HT-29 (cell line): ENCODE measurements at regions not wholly inside any gene's neighbourhood (a gene's known extent, or its start where the extent isn't known, plus 50 kb on each side); places are given as distances from the start of the nearest gene placed in this dataset.
"Not testable (repeated sequence)": the region's sequence is repeated elsewhere in the genome, so short reads cannot be mapped to it uniquely, and the experiment has no call there.

Source experiments
- DNase-seq: peaks from one replicate; pipeline ENCODE4 v3.0.0-alpha.2; 2015; ENCODE audit warnings: low spot score

- DNase-seq = no peak
Observed at GRCh38 chr10:30171601-30172000, 112.2 kb upstream of the JCAD start.

DNA sequence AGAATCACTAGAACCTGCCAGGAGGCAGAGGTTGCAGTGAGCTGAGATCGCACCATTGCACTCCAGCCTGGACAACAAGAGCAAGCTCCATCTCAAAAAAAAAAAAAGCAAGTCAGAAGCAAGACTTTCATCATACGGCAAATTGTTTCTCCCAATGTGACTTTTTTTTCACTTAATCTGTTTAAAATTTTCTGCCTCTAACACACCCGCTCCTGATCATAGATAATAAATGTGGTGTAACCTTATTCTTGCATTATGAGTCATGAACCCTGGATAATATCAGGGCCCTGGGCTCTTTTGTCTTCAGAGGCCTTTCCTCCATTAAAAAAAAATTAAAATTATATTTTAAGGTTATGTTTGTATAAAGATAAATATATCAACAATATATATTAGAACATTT, 111.4 kb upstream of the JCAD start:
- DNase-seq = no peak

DNA sequence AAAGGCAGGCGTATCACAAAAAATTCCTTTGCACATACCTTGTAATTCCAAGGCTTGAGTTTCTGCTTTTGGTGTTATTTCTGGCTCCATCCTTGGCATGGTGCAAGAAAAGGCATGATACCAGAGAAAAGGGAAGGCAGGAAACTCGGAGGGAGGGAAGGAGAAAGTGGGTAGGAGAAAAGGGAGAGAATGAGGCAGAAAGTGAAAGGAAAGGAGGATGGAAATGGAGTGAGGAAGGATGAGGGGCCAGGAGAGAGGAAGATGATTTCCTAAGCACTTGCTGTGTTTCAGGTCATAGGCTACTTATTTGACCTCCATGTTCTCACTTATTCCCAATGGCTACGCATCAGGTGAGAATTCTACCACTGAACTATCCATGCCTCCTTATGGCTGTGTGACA, 110.8 kb upstream of the JCAD start:
- DNase-seq = no peak

DNA sequence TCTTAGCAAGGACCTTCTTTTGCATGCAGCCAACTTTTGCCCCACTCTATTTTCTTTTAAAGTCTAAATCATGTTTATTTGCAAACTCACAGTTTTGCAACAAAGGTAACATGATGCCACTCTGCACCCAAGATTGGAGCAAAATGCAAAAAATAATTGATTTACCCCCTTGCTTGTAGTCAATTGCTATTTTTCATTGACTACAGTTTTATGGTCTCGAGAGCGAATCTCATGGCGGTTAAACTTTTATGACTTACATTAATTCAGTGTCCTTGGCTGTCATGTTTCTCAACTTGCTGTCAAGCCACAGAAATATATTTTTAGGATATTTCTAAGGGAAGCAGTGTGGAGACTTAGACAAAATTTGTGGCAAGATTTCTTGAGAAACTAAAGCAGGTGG, 110.0 kb upstream of the JCAD start:
- no peak for DNase-seq

DNA sequence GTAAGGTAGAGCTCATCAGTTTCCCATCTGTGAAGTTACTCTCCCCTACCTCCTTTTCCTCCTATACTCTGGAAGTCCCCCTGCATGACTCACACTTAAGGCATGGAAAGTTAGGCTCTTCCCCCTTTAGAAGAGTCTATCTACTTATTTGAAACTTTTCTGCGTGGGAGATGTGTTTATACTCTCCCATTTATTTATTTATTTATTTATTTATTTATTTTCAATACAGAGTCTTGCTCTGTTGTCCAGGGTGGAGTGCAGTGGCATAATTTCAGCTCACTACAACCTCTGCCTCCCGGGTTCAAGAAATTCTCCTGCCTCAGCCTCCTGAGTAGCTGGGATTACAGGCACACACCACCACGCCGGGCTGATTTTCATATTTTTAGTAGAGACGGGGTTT, 107.5 kb upstream of the JCAD start:
- no peak for DNase-seq

DNA sequence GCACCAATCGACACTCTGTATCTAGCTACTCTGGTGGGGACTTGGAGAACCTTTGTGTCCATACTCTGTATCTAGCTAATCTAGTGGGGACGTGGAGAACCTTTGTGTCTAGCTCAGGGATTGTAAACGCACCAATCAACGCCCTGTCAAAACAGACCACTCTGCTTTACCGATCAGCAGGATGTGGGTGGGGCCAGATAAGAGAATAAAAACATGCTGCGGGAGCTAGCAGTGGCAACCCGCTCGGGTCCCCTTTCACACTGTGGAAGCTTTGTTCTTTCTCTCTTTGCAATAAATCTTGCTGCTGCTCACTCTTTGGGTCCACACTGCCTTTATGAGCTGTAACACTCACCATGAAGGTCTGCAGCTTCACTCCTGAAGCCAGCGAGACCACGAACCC, 104.0 kb upstream of the JCAD start:
- DNase-seq = not testable (repeated sequence)

DNA sequence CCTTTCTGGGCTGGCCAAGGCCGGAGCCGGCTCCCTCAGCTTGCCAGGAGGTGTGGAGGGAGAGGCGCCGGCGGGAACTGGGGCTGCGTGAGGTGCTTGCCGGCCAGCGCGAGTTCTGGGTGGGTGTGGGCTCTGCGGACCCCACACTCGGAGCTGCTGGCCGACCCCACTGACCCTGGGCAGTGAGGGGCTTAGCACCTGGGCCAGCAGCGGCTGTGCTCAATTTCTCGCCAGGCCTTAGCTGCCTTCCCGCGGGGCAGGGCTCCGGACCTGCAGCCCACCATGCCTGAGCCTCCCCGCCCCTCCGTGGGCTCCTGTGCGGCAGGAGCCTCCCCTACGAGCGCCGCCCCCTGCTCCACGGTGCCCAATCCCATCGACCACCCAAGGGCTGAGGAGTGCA, 103.4 kb upstream of the JCAD start:
- not testable (repeated sequence) for DNase-seq

GRCh38 chr10:30160271-30160982, 101.0 kb upstream of the JCAD start:
- peak; percentile 22 for DNase-seq

DNA sequence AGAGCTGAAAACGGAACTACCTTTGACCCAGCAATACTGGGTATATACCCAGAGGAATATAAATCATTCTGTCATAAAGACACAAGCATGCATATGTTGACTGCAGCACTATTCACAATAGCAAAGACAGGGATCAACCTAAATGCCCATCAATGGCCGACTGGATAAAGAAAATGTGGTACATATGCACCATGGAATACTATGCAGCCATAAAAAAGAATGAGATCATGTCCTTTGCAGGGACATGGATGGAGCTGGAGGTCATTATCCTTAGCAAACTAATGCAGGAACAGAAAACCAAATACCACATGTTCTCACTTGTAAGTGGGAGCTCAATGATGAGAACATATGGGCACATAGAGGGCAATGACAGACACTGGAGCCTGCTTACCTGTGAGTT, 100.2 kb upstream of the JCAD start:
- not testable (repeated sequence) for DNase-seq

DNA sequence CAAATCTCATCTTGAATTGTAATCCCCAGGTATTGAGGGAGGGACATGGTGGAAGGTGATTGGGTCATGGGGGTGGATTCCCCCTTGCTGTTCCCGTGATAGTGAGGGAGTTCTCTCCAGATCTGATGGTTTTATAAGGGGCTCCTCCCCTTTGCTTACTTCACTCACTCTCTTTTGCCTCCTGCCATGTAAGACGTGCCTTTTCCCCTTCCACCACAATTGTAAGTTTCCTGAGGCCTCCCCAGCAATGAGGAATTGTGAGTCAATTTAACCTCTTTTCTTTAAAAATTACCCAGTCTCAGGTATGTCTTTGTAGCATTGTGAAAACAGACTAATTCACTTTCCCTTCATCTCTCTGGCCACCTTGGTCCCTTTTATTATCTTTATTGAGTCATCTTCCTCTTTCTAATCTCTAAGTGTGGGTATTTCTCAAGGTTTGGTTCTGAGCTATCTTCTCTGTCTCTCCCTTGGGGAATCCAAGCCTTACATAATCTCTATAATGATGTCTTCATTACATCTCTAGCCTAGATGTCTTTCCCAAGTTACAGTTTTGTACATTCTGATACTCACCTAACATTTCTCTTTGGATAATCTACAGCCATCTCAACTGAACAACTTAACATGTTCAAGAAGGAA, 99.1 kb upstream of the JCAD start:
- no peak for DNase-seq

DNA sequence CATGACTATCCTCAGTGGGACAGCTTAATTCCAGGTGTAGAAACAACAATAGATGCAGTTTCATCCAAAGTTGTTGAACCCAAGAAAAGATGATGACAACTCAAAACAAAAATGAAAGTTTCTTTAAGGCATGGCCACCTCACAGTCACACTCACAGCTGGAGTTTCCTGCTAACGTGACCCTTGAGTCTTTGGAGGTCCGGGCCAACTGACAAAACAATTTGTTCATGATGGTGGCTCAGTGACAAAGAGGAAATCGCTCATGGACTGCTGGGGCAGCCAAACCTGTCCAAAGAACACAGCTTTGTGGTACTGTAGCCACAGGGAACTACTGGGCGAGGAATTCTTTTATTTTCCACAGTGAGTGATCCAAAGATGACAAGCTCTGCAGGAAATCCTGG, 96.0 kb upstream of the JCAD start:
- no peak for DNase-seq

GRCh38 chr10:30154561-30154960, 95.2 kb upstream of the JCAD start:
- DNase-seq = no peak

DNA sequence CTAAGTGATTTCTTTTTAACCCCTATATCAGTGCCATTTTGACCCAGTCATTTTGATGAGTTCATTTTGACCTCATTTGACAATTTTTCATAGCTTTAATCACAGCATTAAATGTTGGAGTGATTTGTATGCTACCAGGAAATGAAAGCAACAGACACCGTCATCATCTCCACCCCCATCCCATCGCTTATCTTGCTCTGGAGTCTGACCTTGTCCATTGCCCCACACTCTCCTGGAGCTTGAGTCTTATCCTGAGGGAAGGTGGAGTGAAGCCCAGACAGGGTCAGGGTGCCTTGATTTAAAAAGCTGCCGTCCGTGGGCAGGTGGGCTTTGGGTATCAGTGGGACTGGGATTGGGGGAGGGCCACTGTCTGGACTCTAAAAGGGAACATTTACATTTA, 94.7 kb upstream of the JCAD start:
- no peak for DNase-seq

DNA sequence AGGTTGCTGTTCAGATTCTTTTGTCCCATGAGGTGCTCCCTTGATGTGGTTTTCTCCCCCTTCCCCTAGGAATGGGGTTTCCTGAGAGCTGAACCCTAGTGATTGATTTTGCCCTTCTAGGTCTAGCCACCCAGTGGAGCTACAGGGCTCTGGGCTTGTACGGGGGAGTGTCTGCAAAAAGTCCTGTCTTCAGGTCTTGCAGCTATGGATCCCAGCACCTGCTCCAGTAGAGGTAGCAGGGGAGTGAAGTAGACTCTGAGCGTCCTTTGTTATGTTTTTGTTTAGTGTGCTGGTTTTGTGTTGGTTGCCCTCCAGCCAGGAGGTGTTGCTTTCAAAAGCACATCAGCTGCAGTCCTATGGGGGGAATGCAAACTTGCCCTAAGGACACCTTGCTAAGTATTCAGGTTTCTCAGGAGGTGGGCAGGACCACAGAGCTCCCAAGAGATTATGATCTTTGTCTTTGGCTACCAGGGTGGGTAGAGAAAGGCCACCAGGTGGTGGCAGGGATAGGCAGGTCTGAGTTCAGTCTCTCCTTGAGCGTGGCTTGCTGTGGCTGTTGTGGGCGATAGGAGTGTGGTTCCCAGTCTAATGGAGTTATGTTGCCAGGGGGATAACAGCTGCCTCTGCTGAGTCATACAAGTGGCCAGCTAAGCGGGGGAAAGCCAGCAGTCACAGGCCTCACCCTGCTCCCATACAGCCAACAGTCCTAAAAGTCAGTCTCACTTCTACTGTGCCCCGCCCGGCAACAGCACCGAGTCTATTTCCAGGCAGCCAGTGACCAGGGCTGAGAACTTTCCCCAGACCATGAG, 92.4 kb upstream of the JCAD start:
- peak; percentile 62 for DNase-seq

GRCh38 chr10:30141423-30141822, 82.0 kb upstream of the JCAD start:
- no peak for DNase-seq

GRCh38 chr10:30134171-30134945, 75.0 kb upstream of the JCAD start:
- DNase-seq = no peak

GRCh38 chr10:30133198-30133597, 73.8 kb upstream of the JCAD start:
- no peak for DNase-seq

GRCh38 chr10:30131369-30131768, 72.0 kb upstream of the JCAD start:
- DNase-seq = not testable (repeated sequence)

- DNase-seq = not testable (repeated sequence)
Observed at GRCh38 chr10:30129326-30129725, 69.9 kb upstream of the JCAD start.

DNA sequence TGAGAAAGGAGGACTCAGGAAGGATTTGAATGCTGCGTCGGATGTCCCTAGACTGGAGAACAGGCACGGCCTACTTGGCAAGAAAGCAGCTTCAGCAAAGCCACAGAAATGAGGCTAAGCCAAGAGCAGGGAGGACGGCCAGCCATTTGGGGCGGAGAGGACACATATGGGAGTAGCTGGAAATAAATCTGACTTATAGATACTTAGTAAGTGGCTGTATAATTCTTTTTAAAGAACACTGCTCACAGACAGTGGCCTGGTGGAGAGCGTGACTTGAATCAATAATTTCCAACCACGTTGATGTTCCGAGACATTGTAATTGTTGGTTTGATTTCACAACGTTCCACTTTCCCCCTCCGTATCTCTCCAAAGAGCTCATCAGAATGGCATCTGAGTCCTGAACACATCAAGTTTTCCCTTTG, 67.7 kb upstream of the JCAD start:
- no peak for DNase-seq

- DNase-seq = no peak
Observed at GRCh38 chr10:30125496-30125895, 66.1 kb upstream of the JCAD start.

GRCh38 chr10:30124704-30125103, 65.3 kb upstream of the JCAD start:
- no peak for DNase-seq
